IPS-NIHi7 (cell line): ENCODE measurements at regions not wholly inside any gene's neighbourhood (a gene's known extent, or its start where the extent isn't known, plus 50 kb on each side); places are given as distances from the start of the nearest gene placed in this dataset.
"Not testable (repeated sequence)": the region's sequence is repeated elsewhere in the genome, so short reads cannot be mapped to it uniquely, and the experiment has no call there.

Experiments used
- DNase-seq: peaks from one replicate; pipeline ENCODE4 v3.0.0; 2012; ENCODE audit warnings: mixed read lengths; ENCODE audit errors: extremely low spot score

DNA sequence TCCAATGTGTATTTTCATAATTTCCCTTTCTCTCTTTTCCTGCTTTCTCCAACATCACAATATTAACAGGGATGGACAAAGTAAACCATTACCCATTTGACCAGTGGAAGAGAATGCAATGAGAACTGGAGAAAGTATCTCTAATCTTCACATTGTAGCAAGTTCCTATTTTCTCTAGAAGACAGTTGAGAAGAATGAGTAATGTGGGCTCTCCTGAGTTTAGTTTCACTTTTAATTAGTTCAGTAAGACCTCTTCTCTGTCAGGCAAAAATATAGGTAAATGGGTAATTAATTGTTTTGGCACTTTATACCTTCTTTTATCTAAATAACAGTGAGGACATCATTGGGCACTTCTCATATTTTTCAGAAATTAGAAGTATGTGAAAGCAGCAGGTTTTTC lies 602.0 kb downstream of the GLUD2 start:
- DNase-seq = no peak

DNA sequence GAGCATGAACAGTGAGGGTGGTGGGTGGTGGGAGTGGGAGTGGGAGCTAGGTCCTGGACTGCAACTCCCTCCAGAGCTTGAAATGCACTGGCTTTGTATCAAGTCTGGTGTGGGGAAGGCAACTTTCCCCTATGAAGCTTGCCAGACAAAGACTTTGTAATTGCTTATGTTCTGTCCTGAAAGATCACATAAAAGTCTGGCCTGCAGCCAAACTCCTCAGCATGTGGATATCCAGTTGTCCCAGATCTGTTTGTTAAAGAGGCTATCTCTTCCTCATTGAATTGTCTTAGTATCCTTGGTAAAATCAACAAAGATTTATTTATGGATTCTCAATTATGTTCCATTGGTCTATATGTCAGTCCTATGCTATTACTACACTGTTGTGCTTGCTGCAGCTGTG lies 607.9 kb downstream of the GLUD2 start:
- no peak for DNase-seq

DNA sequence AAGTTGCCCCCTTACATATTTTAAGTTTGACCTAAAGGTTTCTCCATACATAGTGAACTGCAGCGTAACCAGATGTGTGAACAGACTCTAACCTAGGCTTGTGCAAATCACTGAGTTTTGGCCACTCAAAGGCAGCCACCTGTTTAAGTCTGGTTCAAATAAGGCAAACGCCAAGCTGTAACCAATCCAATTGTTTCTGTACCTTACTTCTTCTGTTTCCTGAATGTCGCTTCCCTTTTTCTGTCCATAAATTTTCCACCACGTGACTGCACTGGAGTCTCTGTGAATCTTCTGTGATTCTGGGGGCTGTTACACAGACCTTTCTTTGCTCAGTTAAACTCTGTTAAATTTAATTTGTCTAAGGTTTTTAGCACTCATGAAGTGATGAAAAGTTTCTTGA lies 618.8 kb downstream of the GLUD2 start:
- no peak for DNase-seq

DNA sequence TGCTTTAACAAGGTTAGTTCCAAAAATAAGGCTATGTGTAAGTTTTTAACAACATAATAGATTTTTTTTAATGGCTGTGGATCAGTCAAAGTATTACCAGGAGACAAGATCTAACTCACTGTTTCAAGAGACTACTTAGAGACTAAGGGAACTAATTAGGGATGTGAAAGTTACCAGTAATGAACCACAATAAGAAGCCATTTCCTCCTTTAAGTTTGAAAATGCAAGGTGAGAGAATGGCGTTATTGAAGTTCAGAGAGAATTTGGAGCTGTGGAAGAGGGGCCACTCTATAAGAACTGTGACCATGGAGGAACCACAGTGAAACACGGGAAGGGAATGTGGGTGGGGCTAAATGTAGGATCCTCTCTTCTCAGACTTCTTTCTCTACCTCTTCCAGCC lies 624.2 kb downstream of the GLUD2 start:
- DNase-seq = no peak

DNA sequence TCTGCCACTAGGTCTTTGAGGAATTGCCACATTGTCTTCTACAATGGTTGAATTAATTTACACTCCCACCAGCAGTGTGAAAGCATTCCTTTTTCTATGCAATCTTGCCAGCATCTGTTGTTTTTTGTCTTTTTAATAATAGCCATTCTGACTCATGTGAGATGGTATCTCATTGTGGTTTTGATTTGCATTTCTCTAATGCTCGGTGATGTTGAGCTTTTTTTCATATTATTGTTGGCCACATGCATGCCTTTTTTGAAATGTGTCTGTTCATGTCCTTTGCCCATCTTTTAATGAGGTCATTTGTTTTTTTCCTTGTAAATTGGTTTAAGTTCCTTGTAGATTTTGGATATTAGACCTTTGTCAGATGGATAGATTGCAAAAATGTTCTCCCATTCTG lies 661.8 kb downstream of the GLUD2 start:
- not testable (repeated sequence) for DNase-seq

DNA sequence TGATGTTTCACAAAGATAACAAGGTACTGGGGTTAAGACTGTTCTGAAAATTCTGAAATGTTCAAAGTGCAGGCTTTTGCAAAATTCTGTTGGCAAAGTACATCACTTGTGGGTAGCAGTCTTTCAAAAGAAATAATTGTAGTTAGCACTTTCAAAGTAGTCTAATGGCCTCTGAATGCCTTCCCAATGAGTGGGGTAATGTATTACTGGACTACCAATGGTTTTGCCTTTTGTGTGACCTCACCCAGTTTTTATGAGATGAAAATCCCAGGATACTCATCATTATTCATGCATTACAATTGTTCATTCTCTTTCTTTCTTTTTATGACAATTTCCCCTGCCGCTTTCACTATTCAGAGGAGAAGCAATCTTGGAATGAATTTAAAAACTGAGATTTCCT lies 686.1 kb downstream of the GLUD2 start:
- no peak for DNase-seq

DNA sequence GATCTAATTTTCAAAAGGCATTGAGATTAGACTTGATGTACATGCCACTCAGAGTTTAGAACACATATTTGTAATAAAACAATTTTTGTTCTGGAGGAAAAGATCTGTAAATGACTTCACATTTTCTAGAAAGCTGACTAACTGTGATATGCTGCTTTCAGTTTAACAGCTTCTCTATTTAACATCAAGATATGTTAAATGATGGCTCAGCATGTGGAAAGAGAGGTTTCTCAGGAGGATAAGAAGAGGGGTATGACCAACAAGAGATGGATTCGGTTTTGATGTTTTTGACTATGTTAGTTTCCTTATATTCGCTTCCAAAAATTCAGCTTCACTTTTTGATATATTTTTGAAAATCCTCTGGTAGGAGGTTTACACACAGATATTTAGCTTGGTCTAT lies 698.7 kb downstream of the GLUD2 start:
- no peak for DNase-seq

DNA sequence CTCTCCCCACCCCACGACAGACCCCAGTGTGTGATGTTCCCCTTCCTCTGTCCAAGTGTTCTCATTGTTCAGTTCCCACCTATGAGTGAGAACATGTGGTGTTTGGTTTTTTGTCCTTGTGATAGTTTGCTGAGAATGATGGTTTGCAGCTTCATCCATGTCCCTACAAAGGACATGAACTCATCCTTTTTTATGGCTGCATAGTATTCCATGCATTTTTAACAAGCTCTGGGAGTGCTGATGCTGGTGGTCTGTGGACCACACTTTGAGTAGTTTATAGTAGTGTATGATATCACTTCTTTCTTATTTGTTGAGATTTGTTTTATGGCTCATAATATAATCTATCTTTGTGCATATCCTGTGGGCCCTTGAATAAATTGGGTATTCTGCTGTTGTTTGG lies 706.2 kb downstream of the GLUD2 start:
- DNase-seq = not testable (repeated sequence)

DNA sequence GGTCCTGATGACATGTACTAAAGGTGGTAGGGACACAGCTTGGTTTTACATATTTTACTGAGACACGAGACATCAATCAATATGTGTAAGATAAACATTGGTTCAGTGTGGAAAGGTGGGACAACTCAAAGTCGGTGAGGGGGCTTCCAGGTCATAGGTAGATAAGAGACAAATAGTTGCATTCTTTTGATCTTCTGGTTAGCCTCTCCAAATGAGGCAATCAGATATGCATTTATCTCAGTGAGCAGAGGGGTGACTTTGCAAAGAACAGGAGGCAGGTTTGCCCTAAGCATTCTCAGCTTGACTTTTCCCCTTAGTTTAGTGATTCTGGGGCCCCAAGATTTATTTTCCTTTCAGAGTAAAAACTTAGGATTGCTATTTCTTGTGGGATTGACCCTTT lies 706.9 kb downstream of the GLUD2 start:
- no peak for DNase-seq

DNA sequence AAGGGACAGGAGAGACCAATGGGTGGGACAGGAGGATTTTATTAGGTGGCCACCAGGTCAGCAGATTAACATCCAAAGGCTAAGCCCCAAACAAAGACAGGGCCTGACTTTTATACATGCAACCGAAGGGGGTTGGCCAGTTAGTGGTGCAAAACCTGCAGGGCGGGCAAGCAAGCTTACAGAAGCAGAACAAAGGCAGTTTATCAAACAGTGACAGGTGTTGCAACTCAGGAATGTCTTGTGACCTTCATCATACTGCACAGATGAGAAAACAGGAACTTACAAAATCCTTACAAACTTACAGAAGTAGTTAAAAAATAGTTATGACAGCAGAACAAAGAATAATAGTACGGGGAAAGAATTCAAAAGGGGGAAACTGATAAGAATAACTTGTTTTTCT lies 708.1 kb downstream of the GLUD2 start:
- DNase-seq = no peak

DNA sequence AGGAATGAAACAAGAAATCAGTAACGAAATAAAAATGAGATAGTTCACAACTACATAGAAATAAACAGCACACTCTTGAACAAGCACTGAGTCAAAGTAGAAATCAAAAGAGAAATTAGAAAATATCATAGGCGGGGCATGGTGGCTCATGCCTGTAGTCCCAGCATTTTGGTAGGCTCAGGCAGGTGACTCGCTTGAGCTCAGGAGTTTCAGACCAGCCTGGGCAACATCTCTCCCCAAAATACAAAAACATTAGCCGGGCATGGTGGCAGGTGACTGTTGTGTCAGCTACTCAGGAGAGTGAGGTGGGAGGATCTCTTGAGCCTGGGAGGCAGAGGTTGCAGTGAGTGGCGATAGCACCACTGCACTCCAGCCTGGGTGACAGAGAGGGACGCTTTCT lies 714.4 kb downstream of the GLUD2 start:
- no peak for DNase-seq

DNA sequence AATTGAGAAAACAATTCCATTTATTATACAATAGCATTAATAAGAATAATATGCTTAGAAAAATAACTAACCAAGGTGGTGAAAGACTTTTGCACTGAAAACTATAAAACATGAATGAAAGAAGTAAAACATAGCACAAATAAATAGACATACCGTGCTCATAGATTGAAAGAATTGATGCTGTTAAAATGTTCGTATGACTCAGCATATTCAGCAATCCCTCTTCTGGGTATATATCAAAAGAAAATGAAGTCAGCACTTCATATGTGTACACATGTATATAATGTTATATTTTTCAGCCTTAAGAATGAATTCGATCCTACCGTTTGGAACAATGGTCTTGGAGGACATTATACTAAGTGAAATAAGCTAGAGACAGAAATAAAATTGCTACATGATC lies 716.3 kb downstream of the GLUD2 start:
- DNase-seq = no peak

DNA sequence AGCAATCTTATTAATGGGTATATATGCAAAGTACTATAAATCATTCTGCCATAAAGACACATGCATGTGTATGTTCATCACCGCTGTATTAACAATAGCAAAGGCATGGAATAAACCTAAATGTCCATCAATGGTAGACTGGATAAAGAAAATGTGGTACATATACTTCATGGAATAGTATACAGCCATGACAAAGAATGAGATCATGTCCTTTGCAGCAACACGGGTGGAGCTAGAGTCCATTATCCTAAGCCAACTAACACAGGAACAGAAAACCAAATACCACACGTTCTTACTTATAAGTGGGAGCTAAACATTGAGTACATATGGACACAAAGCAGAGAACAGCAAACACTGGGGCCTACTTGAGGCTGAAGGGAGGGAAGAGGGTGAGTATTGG lies 720.8 kb downstream of the GLUD2 start:
- not testable (repeated sequence) for DNase-seq

DNA sequence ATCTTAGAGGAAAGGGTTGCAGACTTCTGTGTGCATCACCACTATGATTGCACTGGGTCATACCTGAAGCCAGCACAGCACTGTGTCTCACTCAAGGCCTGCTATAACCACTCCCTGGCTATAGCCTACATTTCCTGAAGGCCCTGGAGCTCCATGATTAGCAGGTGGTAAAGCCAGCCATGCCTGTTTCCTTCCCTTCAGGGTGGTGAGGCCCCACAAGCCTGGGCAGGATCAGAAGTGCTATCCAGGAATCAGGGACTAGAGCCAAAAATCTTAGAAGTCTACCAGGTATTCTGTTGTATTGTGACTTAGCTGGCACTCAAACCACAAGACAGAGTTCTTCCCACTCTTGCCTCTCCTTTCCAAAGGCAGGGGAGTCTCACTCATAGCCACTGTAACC lies 734.6 kb downstream of the GLUD2 start:
- DNase-seq = no peak

DNA sequence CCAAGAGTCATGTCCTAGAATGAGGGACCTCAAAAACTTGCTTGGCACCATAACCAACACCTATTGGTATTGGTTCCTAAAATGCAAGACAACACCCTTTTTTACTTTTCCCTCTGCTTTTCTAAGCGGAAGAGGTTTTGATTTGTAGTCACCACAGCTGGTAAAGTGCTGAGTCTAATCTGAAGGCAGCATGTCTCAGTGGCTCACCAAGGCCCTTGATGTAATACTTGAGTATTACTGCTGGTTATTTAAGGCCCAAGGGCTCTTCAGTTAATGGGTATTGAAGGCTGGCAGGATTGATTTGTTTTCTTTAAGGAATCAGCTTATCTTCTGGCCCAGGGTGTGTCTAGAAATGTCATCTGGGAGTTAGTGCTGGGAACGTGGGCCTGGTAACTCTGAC lies 735.1 kb downstream of the GLUD2 start:
- DNase-seq = no peak

DNA sequence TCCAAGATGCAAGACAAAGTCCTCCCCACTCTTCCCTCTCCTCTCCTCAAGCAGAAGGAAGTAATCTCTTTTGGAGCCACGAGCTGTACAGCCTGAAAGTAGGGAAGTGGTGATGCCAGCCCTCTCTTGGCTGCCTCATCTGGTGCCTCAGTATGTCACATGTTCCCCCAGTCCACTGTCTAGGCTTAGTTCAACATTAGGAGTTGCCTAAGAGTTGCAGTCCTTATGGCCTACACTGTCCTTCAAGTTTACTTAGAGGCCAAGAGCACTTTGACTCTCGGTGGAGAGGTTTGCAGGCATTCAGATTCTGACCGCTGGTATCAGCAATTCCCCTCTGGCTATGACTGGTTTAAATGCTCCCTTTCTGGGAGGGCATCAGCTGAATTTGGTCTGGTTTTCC lies 735.6 kb downstream of the GLUD2 start:
- DNase-seq = no peak

DNA sequence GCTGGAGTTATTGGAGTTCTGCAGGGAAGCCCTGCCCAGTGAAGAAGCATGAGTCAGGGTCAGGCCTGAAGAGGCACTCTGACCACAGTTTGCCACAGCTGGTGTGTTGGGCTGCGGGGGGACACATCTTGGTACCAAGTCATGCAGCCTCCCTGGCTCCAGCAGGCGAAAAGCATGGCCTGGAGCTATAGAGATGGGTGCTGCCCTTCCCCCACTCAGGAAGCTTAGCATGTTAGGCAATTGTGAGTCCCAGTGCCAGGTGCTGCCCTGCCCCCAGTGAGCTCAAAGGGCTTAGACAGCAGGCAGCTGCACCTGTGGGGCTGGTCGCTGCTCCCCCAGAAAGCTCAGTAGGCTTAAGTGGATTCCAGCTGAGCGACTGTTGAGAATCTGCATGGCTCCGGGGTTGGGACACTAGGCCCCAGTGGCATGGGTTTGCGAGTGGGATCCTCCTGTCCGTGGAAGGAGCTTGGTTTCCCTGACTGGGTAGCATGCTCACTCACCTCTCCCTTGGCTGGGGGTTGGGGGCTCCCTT lies 755.5 kb downstream of the GLUD2 start:
- DNase-seq = no peak

DNA sequence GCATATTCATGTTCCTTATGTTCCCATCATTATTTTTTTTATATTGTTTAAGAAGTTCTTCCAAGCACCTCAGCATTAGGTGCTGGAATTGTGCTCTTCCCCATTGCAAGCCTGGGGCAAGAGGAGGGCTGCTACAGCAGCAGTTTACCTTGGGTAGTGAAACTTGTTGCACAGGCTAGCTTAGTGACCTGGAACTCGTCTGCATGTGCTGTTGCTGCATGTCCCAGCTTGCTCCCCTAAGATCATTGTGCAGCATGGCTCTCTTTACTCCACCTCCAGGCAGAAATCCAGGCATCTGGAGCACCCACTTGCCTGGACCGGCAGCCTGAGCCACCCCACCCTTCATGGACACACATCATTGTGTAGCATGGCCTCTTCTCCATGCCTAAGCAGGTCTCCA lies 776.0 kb downstream of the GLUD2 start:
- DNase-seq = no peak

DNA sequence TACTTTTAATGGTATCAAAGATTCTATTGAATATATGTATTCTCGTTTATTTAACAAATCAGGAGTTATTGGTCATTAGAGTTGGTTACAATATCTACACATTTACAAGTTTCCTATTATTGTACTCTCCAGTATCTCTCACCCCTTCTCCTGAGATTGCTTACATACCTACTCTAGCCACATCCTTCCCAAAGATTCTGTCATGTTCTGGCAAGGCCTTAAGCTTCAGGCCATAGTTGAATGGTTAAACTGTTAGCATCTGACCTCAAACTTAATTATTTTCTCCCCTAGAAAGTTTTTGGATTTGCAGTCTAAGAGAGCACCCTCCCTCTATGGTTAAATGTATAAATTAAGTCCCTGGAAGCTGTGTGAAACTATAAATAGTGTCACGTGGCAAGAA lies 784.2 kb downstream of the GLUD2 start:
- no peak for DNase-seq

DNA sequence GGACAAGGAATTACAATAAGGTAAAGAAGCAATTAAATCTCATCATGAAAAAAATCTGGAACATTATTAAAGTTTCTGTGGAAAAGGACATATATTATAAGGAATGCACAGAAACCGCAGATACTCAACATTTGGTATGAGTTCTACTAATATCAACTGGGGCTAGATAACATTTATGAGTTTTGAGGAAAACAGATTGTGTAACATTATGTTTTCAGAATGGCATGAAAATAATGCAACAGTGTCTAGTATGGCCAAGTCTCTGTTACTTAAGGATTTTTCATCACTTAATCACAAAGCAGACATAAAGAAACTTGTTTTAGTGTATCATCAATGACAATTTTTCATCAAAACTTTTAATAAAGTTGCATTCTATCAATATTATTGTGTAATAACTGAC lies 785.0 kb downstream of the GLUD2 start:
- no peak for DNase-seq

DNA sequence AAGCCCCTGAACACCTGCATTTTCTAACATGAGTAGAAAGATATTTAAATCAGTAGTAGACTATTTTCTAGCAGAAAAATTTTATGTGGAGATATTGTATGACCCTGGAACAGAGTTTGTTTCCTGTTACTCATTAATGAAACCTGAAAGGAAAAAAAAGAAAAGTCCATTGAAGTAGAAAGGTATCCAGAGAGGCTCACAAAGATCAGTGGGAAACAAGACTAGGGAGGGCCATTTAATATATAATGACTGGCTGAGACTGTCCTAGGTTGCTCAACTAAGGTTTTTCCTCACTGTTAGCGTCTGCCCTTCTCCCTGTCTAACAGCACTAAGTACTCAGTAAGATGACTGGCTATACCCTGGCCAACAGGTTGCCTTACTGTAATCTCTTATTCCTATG lies 788.6 kb downstream of the GLUD2 start:
- DNase-seq = no peak

DNA sequence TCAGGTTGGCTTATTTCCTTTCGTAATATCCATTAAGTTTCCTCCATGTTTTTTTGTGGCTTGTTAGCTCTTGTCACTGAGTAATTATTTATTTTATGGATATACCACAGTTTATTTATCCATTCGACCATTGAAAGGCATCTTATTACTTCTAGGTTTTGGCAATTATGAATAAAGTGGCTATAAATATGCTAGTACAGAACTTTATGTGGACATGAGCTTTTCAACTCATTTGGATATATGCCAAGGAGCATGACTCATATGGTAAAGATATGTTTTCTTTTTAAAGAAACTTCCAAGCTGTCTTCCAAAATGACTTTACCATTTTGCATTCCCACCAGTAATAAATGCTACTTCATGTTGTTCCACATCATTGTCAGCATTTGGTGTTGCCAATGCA lies 803.6 kb downstream of the GLUD2 start:
- DNase-seq = no peak

DNA sequence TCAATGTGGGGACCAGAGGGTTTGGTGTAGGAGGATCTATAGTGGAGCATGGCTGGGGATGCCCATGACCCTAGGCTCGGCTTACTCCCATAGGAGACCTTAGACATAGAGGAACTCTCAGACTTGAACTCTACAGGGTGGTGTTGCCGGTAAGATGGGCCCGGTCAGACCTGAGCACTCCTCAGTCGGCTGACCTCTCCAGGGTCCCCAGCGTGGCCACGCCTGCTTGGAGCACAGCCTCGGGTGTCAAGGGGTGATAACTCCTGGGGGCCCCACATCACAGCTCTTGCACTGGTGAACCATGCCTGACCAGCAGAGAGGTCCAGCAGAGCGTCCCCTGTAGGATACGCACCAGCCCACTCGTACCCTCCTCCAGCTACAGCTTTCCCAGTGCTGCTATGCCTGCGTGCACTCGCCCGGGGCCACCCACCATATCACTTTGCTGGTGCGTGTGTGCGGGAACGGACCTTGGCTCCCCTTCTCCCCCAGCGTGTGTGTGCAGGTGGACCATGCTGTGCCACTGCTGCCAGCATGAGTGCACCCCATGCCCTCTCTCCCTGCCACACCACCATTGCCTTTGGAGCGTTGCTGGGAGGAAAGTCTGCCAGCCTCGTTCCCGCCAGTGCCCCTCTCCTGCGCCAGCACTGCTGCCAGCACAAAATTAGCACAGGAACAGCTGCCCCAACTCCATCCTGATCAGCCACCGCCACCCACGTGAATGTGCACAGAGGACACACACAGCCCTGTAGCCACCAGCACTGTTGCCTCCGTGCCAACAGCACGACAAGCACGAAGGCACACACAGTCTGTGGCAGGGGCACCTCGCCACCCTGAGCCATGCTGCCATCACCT lies 806.6 kb downstream of the GLUD2 start:
- DNase-seq = no peak

DNA sequence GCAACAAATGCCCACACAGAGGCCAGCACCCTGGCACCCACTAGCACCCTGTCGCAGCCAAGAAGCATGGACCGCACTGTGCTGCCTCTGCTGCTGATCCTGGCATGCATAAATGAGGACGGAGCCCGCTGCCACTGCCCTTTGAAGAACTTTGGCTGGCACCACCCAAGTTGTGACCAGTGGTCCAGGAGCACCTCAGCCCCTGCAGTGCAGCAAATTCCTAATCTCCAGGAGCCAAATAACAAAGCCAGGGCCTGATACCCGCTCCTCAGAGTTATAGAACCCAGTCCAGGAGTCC lies 807.2 kb downstream of the GLUD2 start:
- DNase-seq = no peak
